GM23338 (cell line): ENCODE measurements at regions not wholly inside any gene's neighbourhood (a gene's known extent, or its start where the extent isn't known, plus 50 kb on each side); places are given as distances from the start of the nearest gene placed in this dataset.

Experiments used
- CREB1 ChIP-seq: fragments of 250-450 bp; sonication (Bioruptor Pico); IDR thresholded peaks from 2 replicates; pipeline ENCODE4 v1.5.0; 2020; ENCODE audit warnings: low read depth, mild to moderate bottlenecking, moderate library complexity
- CTCF ChIP-seq, 2 experiments: fragments of 200-600 bp in 1 of 2; sonication (generic) in 1 of 2; conservative IDR thresholded peaks; 2 replicates each; pipeline versions ENCODE4 v1.5.1 to v1.6.1; 2016 to 2017; ENCODE audit warnings: antibody characterized with exemption in 2 of 2, low read depth in 2 of 2, mild to moderate bottlenecking in 2 of 2, moderate library complexity in 1 of 2
- EZH2 ChIP-seq: fragments of 200-600 bp; sonication (generic); IDR thresholded peaks from one replicate; pipeline ENCODE4 v1.8.0; 2017; ENCODE audit warnings: antibody characterized with exemption, mild to moderate bottlenecking, low read depth; ENCODE audit not compliant: unreplicated experiment
- EZH2phosphoT487 ChIP-seq: fragments of 200-600 bp; sonication (generic); IDR thresholded peaks from one replicate; pipeline ENCODE4 v1.8.1; 2018; ENCODE audit warnings: antibody characterized with exemption; ENCODE audit not compliant: unreplicated experiment
- JUNB ChIP-seq: IDR thresholded peaks from one replicate; pipeline ENCODE4 v1.6.1; 2016; ENCODE audit warnings: antibody characterized with exemption; ENCODE audit not compliant: unreplicated experiment
- NANOG ChIP-seq: IDR thresholded peaks from 2 replicates; pipeline ENCODE4 v1.6.1; 2016; ENCODE audit warnings: antibody characterized with exemption, borderline replicate concordance
- POLR2AphosphoS5 ChIP-seq: IDR thresholded peaks from 2 replicates; pipeline ENCODE4 v1.6.1; 2016; ENCODE audit warnings: antibody characterized with exemption, low read depth
- REST ChIP-seq: IDR thresholded peaks from one replicate; pipeline ENCODE4 v1.6.1; 2018; ENCODE audit warnings: antibody characterized with exemption; ENCODE audit not compliant: unreplicated experiment
- STAT1 ChIP-seq: IDR thresholded peaks from one replicate; pipeline ENCODE4 v1.6.1; 2016; ENCODE audit warnings: antibody characterized with exemption; ENCODE audit not compliant: unreplicated experiment
- ZNF114 ChIP-seq: fragments of 250-450 bp; sonication (Bioruptor Pico); IDR thresholded peaks from 2 replicates; pipeline ENCODE4 v1.5.0; 2020; ENCODE audit warnings: mild to moderate bottlenecking, moderate library complexity
- ZNF331 ChIP-seq: fragments of 250-450 bp; sonication (Bioruptor Pico); IDR thresholded peaks from 2 replicates; pipeline ENCODE4 v1.5.0; 2020; ENCODE audit warnings: low read depth, mild to moderate bottlenecking, moderate library complexity
- ZNF462 ChIP-seq: fragments of 250-450 bp; sonication (Bioruptor Pico); IDR thresholded peaks from 2 replicates; pipeline ENCODE4 v1.5.0; 2020; ENCODE audit warnings: mild to moderate bottlenecking, moderate library complexity
- TF ChIP-seq, protein P1 (sequence below): IDR thresholded peaks from 2 replicates; pipeline ENCODE4 v1.6.1; 2016; ENCODE audit warnings: antibody characterized with exemption

DNA sequence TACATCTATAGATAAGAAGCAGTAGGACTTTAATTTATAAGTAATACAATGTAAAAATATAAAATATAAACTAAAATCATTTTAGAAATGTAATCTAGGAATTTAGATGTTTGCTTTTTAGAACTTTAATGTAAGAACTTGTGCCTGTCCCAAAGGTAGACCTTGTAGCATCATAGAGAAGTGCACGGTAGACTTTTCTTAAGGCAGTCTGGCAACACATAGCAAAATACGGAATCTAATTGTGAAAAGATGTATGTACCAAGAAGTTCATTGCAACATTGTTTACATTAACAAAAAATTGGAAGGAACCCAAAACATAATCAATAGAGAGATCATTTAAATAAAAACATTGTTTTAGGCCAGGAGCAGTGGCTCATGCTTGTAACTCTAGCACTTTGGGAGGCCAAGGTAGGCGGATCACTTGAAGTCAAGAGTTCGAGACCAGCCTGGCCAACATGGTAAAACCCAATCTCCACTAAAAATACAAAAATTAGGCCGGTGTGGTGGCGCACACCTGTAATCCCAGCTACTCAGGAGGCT lies 84.6 kb upstream of the SMIM15 start:
- TF ChIP-seq POLR2AphosphoS5 (no peak), EZH2 (no peak), CTCF (conservative IDR thresholded peaks at IDR 0.05; ENCODE audit: low read depth in 2 of 2) (no peak), EZH2phosphoT487 (no peak), CREB1 (no peak), REST (no peak), ZNF114 (CRISPR knock-in tag) (no peak), JUNB (no peak), NANOG (no peak), ZNF331 (CRISPR knock-in tag) (no peak), ZNF462 (CRISPR knock-in tag) (no peak), STAT1 (no peak)
- TF ChIP-seq, protein P1, sequence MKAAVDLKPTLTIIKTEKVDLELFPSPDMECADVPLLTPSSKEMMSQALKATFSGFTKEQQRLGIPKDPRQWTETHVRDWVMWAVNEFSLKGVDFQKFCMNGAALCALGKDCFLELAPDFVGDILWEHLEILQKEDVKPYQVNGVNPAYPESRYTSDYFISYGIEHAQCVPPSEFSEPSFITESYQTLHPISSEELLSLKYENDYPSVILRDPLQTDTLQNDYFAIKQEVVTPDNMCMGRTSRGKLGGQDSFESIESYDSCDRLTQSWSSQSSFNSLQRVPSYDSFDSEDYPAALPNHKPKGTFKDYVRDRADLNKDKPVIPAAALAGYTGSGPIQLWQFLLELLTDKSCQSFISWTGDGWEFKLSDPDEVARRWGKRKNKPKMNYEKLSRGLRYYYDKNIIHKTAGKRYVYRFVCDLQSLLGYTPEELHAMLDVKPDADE: no peak
